ENCODE measurements at regions not wholly inside any gene's neighbourhood (a gene's known extent, or its start where the extent isn't known, plus 50 kb on each side); places are given as distances from the start of the nearest gene placed in this dataset.

DNA sequence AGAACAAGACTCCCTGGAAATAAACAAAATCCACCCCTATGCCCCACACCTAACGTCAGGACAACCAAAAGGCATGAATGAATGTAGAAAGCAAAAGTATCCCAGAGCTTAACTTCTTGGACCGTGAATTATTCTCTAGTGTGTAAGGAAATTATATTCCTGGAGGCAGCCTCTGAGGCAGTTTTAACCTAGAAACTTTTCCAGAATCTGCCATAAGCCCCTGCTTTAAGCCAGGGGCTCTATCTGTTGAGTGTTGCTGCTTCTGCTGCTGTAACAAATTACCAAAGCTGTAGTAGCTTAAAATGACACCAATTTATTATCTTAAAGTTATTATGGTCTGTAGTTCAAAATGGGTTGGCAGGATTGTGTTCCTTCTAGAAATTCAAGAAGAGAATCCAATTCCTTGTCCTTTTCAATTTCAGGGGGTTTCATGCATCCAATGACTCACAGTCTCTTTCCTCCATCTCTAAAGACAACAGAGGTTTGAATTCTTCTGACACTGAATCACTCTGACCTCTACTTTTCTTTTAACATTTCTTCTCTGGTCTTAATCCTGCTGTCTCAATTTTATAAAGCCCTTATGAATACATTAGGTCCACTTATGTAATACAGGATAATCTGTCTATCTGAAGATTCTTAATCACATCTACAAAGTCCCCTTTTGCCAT is 242.7 kb downstream of the ATXN7L3B start:
- TF ChIP-seq ZNF8 (CRISPR knock-in tag; IDR thresholded peaks at IDR 0.05) (no peak), SNAI2 (CRISPR knock-in tag; IDR thresholded peaks at IDR 0.05) (no peak), TOX (CRISPR knock-in tag; IDR thresholded peaks at IDR 0.05; ENCODE audit: borderline replicate concordance) (peak; percentile 57; the same call in 1 of the 2 replicates), BACH2 (CRISPR knock-in tag; IDR thresholded peaks at IDR 0.05; ENCODE audit: borderline replicate concordance) (no peak), ZC3H10 (CRISPR knock-in tag; IDR thresholded peaks at IDR 0.05) (peak; percentile 59; the same call in 1 of the 2 replicates)
- TF ChIP-seq, protein P1, sequence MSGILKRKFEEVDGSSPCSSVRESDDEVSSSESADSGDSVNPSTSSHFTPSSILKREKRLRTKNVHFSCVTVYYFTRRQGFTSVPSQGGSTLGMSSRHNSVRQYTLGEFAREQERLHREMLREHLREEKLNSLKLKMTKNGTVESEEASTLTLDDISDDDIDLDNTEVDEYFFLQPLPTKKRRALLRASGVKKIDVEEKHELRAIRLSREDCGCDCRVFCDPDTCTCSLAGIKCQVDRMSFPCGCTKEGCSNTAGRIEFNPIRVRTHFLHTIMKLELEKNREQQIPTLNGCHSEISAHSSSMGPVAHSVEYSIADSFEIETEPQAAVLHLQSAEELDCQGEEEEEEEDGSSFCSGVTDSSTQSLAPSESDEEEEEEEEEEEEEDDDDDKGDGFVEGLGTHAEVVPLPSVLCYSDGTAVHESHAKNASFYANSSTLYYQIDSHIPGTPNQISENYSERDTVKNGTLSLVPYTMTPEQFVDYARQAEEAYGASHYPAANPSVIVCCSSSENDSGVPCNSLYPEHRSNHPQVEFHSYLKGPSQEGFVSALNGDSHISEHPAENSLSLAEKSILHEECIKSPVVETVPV (CRISPR knock-in tag; IDR thresholded peaks at IDR 0.05) = no peak
- peak; percentile 88 for ATAC-seq

DNA sequence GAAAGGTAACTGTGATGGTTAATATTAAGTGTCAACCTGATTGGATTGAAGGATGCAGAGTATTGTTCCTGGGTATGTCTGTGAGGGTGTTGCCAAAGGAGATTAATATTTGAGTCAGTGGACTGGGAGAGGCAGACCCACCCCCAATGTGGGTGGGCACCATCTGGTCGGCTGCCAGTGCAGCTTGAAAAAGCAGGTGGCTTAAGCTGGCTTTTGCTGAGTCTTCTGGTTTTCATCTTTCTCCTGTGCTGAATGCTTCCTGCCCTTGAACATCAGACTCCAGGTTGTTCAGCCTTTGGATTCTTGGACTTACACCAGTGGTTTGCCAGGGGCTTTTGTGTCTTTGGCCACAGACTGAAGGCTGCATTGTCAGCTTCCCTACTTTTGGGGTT is 243.2 kb downstream of the ATXN7L3B start:
- peak; percentile 43 for ATAC-seq

DNA sequence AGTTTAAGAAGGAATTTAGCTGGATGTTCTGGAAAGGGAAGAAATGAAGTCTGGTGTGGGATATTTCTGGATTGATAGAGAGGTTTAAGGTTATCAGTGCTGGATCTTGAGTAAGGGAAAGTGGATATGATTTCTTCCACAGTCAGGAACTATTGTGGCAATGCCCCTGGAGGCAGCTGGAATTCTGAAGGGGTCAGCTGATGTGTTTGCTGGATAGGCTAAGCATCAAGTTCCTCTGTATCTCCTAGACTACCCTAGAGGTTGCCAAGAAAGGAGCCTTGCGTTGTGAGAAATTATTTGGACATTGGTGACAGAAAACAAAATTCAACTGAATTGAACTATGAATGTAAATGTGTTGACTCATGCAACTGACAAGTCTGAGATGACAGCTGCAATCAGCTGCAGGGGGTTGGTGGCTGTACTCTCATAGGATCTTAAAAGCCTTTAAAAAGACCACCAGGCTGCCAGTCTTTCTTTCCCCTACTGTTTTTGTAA is 244.4 kb downstream of the ATXN7L3B start:
- TF ChIP-seq CSDC2 (CRISPR knock-in tag; IDR thresholded peaks at IDR 0.05) (no peak), PPARA (CRISPR knock-in tag; IDR thresholded peaks at IDR 0.05; ENCODE audit: borderline replicate concordance) (no peak), ZNF70 (CRISPR knock-in tag; IDR thresholded peaks at IDR 0.05) (no peak), ESRRG (CRISPR knock-in tag; IDR thresholded peaks at IDR 0.05) (no peak), GLIS3 (CRISPR knock-in tag; IDR thresholded peaks at IDR 0.05) (no peak), ZFP3 (CRISPR knock-in tag; IDR thresholded peaks at IDR 0.05) (no peak), ARNTL (CRISPR knock-in tag; IDR thresholded peaks at IDR 0.05; ENCODE audit: borderline replicate concordance, low read depth) (no peak), ISL1 (CRISPR knock-in tag; IDR thresholded peaks at IDR 0.05) (no peak), SNAI2 (CRISPR knock-in tag; IDR thresholded peaks at IDR 0.05) (no peak)
- TF ChIP-seq, protein P1 (CRISPR knock-in tag; IDR thresholded peaks at IDR 0.05) = no peak
- TF ChIP-seq, protein P2, sequence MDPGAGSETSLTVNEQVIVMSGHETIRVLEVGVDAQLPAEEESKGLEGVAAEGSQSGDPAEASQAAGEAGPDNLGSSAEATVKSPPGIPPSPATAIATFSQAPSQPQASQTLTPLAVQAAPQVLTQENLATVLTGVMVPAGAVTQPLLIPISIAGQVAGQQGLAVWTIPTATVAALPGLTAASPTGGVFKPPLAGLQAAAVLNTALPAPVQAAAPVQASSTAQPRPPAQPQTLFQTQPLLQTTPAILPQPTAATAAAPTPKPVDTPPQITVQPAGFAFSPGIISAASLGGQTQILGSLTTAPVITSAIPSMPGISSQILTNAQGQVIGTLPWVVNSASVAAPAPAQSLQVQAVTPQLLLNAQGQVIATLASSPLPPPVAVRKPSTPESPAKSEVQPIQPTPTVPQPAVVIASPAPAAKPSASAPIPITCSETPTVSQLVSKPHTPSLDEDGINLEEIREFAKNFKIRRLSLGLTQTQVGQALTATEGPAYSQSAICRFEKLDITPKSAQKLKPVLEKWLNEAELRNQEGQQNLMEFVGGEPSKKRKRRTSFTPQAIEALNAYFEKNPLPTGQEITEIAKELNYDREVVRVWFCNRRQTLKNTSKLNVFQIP (CRISPR knock-in tag; IDR thresholded peaks at IDR 0.05; ENCODE audit: borderline replicate concordance, low read depth) = no peak
- ATAC-seq = no peak

DNA sequence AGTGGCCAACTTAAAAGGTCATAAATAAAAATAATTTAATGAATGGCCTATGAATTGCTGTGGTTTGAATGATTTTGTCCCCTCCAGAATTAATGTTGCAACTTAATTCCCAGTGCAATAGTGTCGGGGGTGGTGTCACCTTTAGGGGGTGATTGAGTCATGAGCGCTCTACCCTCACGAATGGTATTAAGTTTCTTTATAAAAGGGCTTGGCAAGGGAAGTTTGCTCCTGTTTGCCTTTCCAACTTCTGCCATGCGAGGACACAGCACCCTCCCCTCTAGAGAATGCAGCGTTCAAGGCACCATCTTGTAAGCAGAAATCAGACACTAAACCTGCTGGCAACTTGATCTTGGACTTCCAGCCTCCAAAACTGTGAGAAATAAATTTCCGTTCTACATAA is 253.3 kb downstream of the ATXN7L3B start:
- ATAC-seq = no peak; the same call in 2 of the 3 replicates
- TF ChIP-seq SNAI2 (CRISPR knock-in tag; IDR thresholded peaks at IDR 0.05) = no peak
- TF ChIP-seq ZFP3 (CRISPR knock-in tag; IDR thresholded peaks at IDR 0.05) = no peak
- TF ChIP-seq OSR1 (CRISPR knock-in tag; IDR thresholded peaks at IDR 0.05) = no peak
- TF ChIP-seq ARNTL (CRISPR knock-in tag; IDR thresholded peaks at IDR 0.05; ENCODE audit: borderline replicate concordance, low read depth) = no peak
- TF ChIP-seq, protein P3, sequence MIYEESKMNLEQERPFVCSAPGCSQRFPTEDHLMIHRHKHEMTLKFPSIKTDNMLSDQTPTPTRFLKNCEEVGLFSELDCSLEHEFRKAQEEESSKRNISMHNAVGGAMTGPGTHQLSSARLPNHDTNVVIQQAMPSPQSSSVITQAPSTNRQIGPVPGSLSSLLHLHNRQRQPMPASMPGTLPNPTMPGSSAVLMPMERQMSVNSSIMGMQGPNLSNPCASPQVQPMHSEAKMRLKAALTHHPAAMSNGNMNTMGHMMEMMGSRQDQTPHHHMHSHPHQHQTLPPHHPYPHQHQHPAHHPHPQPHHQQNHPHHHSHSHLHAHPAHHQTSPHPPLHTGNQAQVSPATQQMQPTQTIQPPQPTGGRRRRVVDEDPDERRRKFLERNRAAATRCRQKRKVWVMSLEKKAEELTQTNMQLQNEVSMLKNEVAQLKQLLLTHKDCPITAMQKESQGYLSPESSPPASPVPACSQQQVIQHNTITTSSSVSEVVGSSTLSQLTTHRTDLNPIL (CRISPR knock-in tag; IDR thresholded peaks at IDR 0.05; ENCODE audit: low read depth) = no peak

DNA sequence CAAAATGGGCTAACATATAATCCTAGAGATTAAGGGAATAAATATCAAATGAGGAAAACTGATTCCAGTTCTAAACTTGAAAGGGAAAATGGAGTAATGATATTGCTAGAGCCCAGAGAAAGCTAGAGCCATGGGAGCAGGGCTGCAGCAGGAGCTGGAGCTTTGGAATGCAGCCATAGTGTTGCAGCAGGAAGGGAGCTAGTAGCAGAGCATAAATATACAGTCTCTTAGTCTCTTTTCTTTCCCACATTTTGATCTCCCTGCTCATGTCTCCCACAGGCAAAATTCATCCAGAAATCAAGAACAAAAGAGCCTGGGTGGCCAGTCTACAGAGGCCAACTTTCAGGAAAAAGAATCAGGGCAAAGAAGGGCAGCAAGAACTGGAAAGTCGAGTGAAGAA is 253.7 kb downstream of the ATXN7L3B start:
- peak; percentile 65 for ATAC-seq
- TF ChIP-seq ZNF8 (CRISPR knock-in tag; IDR thresholded peaks at IDR 0.05) (no peak), BACH2 (CRISPR knock-in tag; IDR thresholded peaks at IDR 0.05; ENCODE audit: borderline replicate concordance) (no peak), RARB (CRISPR knock-in tag; IDR thresholded peaks at IDR 0.05) (no peak), TOX (CRISPR knock-in tag; IDR thresholded peaks at IDR 0.05; ENCODE audit: borderline replicate concordance) (no peak), TCF4 (CRISPR knock-in tag; IDR thresholded peaks at IDR 0.05; ENCODE audit: borderline replicate concordance) (no peak)
- TF ChIP-seq, protein P1 (CRISPR knock-in tag; IDR thresholded peaks at IDR 0.05) = no peak
